ENCODE measurements at regions not wholly inside any gene's neighbourhood (a gene's known extent, or its start where the extent isn't known, plus 50 kb on each side); places are given as distances from the start of the nearest gene placed in this dataset.

DNA sequence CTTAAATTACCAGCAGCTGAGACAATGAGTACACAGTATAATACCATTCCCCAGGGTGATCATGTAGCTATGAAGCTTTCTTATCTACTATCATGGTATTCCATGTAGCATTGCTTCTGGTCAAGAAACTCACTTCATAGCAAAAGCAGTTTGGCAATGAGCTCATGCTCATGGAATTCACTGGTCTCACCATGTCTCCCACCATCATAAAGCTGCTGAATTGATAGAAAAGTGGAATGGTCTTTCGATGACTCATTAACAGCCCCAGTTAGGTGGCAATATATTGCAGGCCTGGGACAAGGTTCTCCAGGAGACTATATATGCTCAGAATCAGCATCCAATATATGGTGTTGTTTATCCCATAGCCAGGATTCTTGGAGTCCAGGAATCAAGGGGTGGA lies 553.7 kb downstream of the FOXG1 start:
- in situ Hi-C loops (cut with MboI; ENCODE audit: low pct_unique_long_range_greater_than_20kb, low sequenced_read_pairs, unreplicated experiment), result no loop called here
- TF ChIP-seq, protein P1, sequence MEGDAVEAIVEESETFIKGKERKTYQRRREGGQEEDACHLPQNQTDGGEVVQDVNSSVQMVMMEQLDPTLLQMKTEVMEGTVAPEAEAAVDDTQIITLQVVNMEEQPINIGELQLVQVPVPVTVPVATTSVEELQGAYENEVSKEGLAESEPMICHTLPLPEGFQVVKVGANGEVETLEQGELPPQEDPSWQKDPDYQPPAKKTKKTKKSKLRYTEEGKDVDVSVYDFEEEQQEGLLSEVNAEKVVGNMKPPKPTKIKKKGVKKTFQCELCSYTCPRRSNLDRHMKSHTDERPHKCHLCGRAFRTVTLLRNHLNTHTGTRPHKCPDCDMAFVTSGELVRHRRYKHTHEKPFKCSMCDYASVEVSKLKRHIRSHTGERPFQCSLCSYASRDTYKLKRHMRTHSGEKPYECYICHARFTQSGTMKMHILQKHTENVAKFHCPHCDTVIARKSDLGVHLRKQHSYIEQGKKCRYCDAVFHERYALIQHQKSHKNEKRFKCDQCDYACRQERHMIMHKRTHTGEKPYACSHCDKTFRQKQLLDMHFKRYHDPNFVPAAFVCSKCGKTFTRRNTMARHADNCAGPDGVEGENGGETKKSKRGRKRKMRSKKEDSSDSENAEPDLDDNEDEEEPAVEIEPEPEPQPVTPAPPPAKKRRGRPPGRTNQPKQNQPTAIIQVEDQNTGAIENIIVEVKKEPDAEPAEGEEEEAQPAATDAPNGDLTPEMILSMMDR (IDR thresholded peaks at IDR 0.05; ENCODE audit: extremely low read depth, insufficient read depth, missing control alignments), result no peak
- DNase-seq (ENCODE audit: low spot score), result no peak

DNA sequence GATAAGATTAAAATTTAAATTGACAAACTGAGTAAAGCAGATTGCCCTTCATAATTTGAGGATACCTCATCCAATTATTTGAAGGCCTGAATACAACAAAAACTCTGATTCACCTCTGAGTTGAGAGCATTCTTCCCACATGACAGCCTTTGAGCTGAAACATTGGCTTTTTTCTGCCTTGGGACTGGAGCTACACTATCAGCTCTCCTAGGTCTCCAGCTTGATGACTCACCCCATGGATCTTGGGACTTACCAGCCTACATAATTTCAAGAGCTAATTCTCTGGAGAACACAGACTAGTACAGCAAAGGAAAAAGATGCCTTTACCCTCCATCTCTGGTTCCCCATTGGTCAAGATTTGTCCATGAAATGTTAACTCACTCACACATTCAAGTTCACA lies 555.1 kb downstream of the FOXG1 start:
- no peak for DNase-seq (ENCODE audit: low spot score)
- in situ Hi-C loops (cut with MboI; ENCODE audit: low pct_unique_long_range_greater_than_20kb, low sequenced_read_pairs, unreplicated experiment), result no loop called here
- TF ChIP-seq, protein P1 (IDR thresholded peaks at IDR 0.05; ENCODE audit: extremely low read depth, insufficient read depth, missing control alignments), result no peak

DNA sequence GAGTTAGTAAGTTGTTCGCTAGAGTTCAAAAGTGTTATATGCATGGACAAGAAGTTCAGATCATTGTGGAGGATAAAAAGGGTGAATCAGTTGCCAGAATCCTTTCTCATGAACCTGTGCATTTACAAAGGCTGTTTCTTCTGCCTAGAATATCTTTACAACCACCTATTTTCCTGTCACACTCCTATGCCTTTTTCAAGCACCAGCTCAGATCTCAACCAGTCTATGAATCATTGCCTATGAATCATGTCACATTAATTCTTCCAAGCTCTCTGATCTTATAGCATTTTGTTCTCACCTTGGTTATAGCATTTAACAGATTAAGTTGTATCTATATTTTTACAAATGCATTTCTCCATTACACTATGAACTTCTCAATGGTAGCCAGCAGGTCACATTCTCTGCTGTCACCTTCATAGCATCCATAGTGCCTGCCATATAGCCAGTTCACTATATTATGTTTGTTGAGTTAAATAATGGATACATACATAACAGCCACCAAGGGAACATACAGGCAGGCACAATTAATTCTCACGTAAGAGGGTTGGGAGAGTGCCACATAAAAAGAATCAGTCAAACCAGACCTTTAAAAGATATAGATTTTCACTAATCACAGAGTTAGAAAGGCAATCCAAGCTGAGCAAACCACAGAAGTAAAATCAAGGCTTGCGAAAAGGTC lies 573.0 kb downstream of the FOXG1 start:
- DNase-seq (ENCODE audit: low spot score), result no peak
- TF ChIP-seq, protein P1 (IDR thresholded peaks at IDR 0.05; ENCODE audit: extremely low read depth, insufficient read depth, missing control alignments), result no peak
- in situ Hi-C loops (cut with MboI; ENCODE audit: low pct_unique_long_range_greater_than_20kb, low sequenced_read_pairs, unreplicated experiment), result no loop called here

DNA sequence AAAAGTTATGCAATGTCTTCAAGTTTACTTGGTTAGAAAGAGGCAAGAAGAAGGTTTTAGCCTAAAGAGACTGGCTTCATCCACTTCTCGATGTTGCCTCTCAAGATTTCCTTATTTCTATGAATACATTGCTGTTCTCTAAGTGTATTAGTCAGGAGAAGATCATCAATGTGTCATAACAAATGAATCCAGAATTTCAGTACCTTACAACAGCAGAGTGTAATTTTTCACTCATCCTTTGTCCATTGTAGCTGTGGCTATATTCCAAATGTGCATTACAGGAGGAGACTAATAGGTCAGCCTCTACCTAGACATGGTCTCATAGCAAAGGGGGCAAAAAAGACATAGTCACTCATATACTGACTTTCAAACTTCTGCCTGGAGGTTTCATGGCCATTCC lies 579.1 kb downstream of the PRKD1 start:
- TF ChIP-seq, protein P1 (IDR thresholded peaks at IDR 0.05; ENCODE audit: extremely low read depth, insufficient read depth, missing control alignments), result no peak
- in situ Hi-C loops (cut with MboI; ENCODE audit: low pct_unique_long_range_greater_than_20kb, low sequenced_read_pairs, unreplicated experiment), result no loop called here

DNA sequence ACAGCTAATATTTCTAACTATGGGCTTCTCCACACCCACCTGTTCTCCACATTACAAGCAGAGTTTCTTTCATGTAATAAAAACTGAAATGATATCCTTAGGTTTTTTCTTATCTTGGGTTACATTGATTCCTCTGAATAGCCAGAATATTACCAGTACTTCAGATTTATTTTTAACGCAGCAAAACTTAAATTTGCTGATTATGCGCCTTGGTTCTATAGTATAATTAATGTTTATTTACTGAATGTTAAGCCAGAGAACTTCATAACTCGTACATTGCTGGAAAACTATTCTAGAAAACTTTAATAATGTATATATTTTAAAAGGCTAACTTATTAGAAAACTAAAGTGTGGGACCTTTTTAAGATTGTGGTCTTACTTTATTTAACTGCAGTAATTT lies 577.2 kb downstream of the PRKD1 start:
- DNase-seq (ENCODE audit: low spot score), result no peak
- TF ChIP-seq, protein P1 (IDR thresholded peaks at IDR 0.05; ENCODE audit: extremely low read depth, insufficient read depth, missing control alignments), result no peak
- in situ Hi-C loops (cut with MboI; ENCODE audit: low pct_unique_long_range_greater_than_20kb, low sequenced_read_pairs, unreplicated experiment), result no loop called here

More for the DNA sequence above, 579.1 kb downstream of the PRKD1 start:
- no peak for DNase-seq (ENCODE audit: low spot score)

DNA sequence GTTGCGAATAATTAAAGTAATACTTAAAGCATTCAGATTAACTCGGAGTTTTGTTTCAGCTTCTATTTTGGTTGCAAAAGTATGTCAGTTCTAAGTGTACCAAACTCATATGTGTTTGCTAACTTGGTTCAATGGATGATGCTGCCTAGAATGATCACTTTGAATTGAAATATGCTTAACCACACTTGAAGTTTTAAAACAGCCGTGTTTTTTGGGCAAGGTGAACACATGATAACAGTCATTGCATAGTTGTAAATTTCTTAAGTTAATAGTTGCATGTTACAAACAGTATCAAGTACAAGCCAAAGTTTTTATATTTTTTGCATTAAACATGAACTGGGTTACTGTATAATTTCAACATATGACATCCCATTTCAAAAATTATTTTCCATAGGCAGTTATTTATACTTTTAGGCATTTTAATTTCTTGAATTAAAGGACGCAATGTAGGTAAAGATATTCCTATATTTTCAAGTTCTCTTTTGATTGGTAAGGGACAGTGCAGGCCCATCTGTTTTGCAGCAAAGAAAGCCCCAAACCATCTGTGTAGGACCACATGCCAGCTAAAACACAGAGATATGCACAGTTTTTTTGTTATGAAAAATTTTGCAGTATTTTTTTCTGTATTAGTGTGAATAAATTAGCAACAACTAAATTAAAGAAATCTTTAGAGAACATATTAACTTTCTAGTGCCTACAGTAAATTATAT lies 575.5 kb downstream of the PRKD1 start:
- no peak for DNase-seq (ENCODE audit: low spot score)
- TF ChIP-seq, protein P1 (IDR thresholded peaks at IDR 0.05; ENCODE audit: extremely low read depth, insufficient read depth, missing control alignments), result no peak
- in situ Hi-C loops (cut with MboI; ENCODE audit: low pct_unique_long_range_greater_than_20kb, low sequenced_read_pairs, unreplicated experiment), result no loop called here

All from GM13977 (cell line).